ENCODE measurements at regions not wholly inside any gene's neighbourhood (a gene's known extent, or its start where the extent isn't known, plus 50 kb on each side); places are given as distances from the start of the nearest gene placed in this dataset.

GRCh38 chr1:5157175-5157574 lies 502.8 kb downstream of the AJAP1 start:
- DNase-seq (ENCODE audit: insufficient read length, low spot score, missing footprints): no peak
- no peak for TF ChIP-seq CTCF (IDR thresholded peaks at IDR 0.05; ENCODE audit: extremely low read depth, low read depth, low read length)
- Histone ChIP-seq H3K9me3 (ENCODE audit: low read depth, low read length) (no peaks in the 10 kb centered on the region), H3K27ac (ENCODE audit: low read depth, low read length) (no peak overlapping the region), H4K20me1 (ENCODE audit: insufficient read depth, low read length) (no peaks in the 10 kb centered on the region), H3K36me3 (ENCODE audit: insufficient read depth, low read length) (no peaks in the 10 kb centered on the region), H3K27me3 (ENCODE audit: insufficient read depth, low read length) (no peaks in the 10 kb centered on the region), H3K4me1 (ENCODE audit: insufficient read depth, low read length) (no peaks in the 10 kb centered on the region), H3K4me3 (ENCODE audit: insufficient read depth, low read length) (no peak overlapping the region), H2AFZ (ENCODE audit: low read length) (no peak overlapping the region), H3K4me2 (ENCODE audit: insufficient read depth, low read length) (no peak overlapping the region), H3K79me2 (ENCODE audit: insufficient read depth, low read length) (no peaks in the 10 kb centered on the region)

GRCh38 chr1:5156416-5157120 lies 502.2 kb downstream of the AJAP1 start:
- TF ChIP-seq CTCF (IDR thresholded peaks at IDR 0.05; ENCODE audit: extremely low read depth, low read depth, low read length): no peak
- Histone ChIP-seq H3K27ac (ENCODE audit: low read depth, low read length) (no peak overlapping the region), H3K79me2 (ENCODE audit: insufficient read depth, low read length) (no peaks in the 10 kb centered on the region), H3K36me3 (ENCODE audit: insufficient read depth, low read length) (no peaks in the 10 kb centered on the region), H3K9me3 (ENCODE audit: low read depth, low read length) (no peaks in the 10 kb centered on the region), H3K4me3 (ENCODE audit: insufficient read depth, low read length) (no peak overlapping the region), H2AFZ (ENCODE audit: low read length) (no peak overlapping the region), H3K27me3 (ENCODE audit: insufficient read depth, low read length) (no peaks in the 10 kb centered on the region), H4K20me1 (ENCODE audit: insufficient read depth, low read length) (no peaks in the 10 kb centered on the region), H3K4me1 (ENCODE audit: insufficient read depth, low read length) (no peaks in the 10 kb centered on the region), H3K4me2 (ENCODE audit: insufficient read depth, low read length) (no peak overlapping the region)
- no peak for DNase-seq (ENCODE audit: insufficient read length, low spot score, missing footprints)

GRCh38 chr1:5151511-5151910 lies 497.1 kb downstream of the AJAP1 start:
- Histone ChIP-seq H3K27me3 (ENCODE audit: insufficient read depth, low read length) (no peaks in the 10 kb centered on the region), H3K4me1 (ENCODE audit: insufficient read depth, low read length) (no peaks in the 10 kb centered on the region), H3K4me3 (ENCODE audit: insufficient read depth, low read length) (no peak overlapping the region), H3K36me3 (ENCODE audit: insufficient read depth, low read length) (no peaks in the 10 kb centered on the region), H4K20me1 (ENCODE audit: insufficient read depth, low read length) (no peaks in the 10 kb centered on the region), H3K27ac (ENCODE audit: low read depth, low read length) (no peak overlapping the region), H3K4me2 (ENCODE audit: insufficient read depth, low read length) (no peak overlapping the region), H3K79me2 (ENCODE audit: insufficient read depth, low read length) (no peaks in the 10 kb centered on the region), H2AFZ (ENCODE audit: low read length) (no peak overlapping the region), H3K9me3 (ENCODE audit: low read depth, low read length) (no peaks in the 10 kb centered on the region)
- no peak for DNase-seq (ENCODE audit: insufficient read length, low spot score, missing footprints)
- no peak for TF ChIP-seq CTCF (IDR thresholded peaks at IDR 0.05; ENCODE audit: extremely low read depth, low read depth, low read length)

GRCh38 chr1:5150191-5150590 lies 495.8 kb downstream of the AJAP1 start:
- Histone ChIP-seq H3K4me3 (ENCODE audit: insufficient read depth, low read length) (no peak overlapping the region), H3K4me1 (ENCODE audit: insufficient read depth, low read length) (no peaks in the 10 kb centered on the region), H4K20me1 (ENCODE audit: insufficient read depth, low read length) (no peaks in the 10 kb centered on the region), H3K27me3 (ENCODE audit: insufficient read depth, low read length) (no peaks in the 10 kb centered on the region), H3K9me3 (ENCODE audit: low read depth, low read length) (no peaks in the 10 kb centered on the region), H3K36me3 (ENCODE audit: insufficient read depth, low read length) (no peaks in the 10 kb centered on the region), H3K4me2 (ENCODE audit: insufficient read depth, low read length) (no peak overlapping the region), H3K27ac (ENCODE audit: low read depth, low read length) (no peak overlapping the region), H2AFZ (ENCODE audit: low read length) (no peak overlapping the region), H3K79me2 (ENCODE audit: insufficient read depth, low read length) (no peaks in the 10 kb centered on the region)
- TF ChIP-seq CTCF (IDR thresholded peaks at IDR 0.05; ENCODE audit: extremely low read depth, low read depth, low read length): no peak
- DNase-seq (ENCODE audit: insufficient read length, low spot score, missing footprints): no peak
